HG02973 (cell line): ENCODE measurements at regions not wholly inside any gene's neighbourhood (a gene's known extent, or its start where the extent isn't known, plus 50 kb on each side); places are given as distances from the start of the nearest gene placed in this dataset.
"Not testable (repeated sequence)": the region's sequence is repeated elsewhere in the genome, so short reads cannot be mapped to it uniquely, and the experiment has no call there.

Source experiments
- ATAC-seq: cut with Tn5 transposase; IDR thresholded peaks from one replicate; pipeline ENCODE4 v1.9.1; 2021; ENCODE audit warnings: moderate library complexity; ENCODE audit not compliant: unreplicated experiment

GRCh38 chr21:35449846-35450245, 400.7 kb upstream of the RUNX1 start:
- no peak for ATAC-seq

- no peak for ATAC-seq
Measured at GRCh38 chr21:35448876-35449599, 399.9 kb upstream of the RUNX1 start.

- ATAC-seq = no peak
Measured at GRCh38 chr21:35444391-35444790, 395.3 kb upstream of the RUNX1 start.

- no peak for ATAC-seq
Measured at GRCh38 chr21:35441868-35442582, 392.9 kb upstream of the RUNX1 start.

- no peak for ATAC-seq
Measured at GRCh38 chr21:35438643-35439404, 389.7 kb upstream of the RUNX1 start.

- no peak for ATAC-seq
Measured at GRCh38 chr21:35437941-35438340, 388.8 kb upstream of the RUNX1 start.

GRCh38 chr21:35436899-35437298, 387.8 kb upstream of the RUNX1 start:
- no peak for ATAC-seq

GRCh38 chr21:35432601-35433000, 383.5 kb upstream of the RUNX1 start:
- ATAC-seq = not testable (repeated sequence)

GRCh38 chr21:35430260-35430659, 381.2 kb upstream of the RUNX1 start:
- ATAC-seq = no peak

GRCh38 chr21:35428937-35429336, 379.8 kb upstream of the RUNX1 start:
- no peak for ATAC-seq

- ATAC-seq = no peak
Measured at GRCh38 chr21:35428489-35428888, 379.4 kb upstream of the RUNX1 start.

- ATAC-seq = no peak
Measured at GRCh38 chr21:35428001-35428320, 378.9 kb upstream of the RUNX1 start.

GRCh38 chr21:35427320-35428000, 378.4 kb upstream of the RUNX1 start:
- ATAC-seq = no peak

GRCh38 chr21:35426897-35427296, 377.8 kb upstream of the RUNX1 start:
- no peak for ATAC-seq

- ATAC-seq = no peak
Measured at GRCh38 chr21:35426469-35426868, 377.4 kb upstream of the RUNX1 start.

- no peak for ATAC-seq
Measured at GRCh38 chr21:35424122-35424521, 375.0 kb upstream of the RUNX1 start.

- ATAC-seq = no peak
Measured at GRCh38 chr21:35423709-35424108, 374.6 kb upstream of the RUNX1 start.

GRCh38 chr21:35422011-35422410, 372.9 kb upstream of the RUNX1 start:
- no peak for ATAC-seq

GRCh38 chr21:35421221-35421620, 372.1 kb upstream of the RUNX1 start:
- no peak for ATAC-seq

- no peak for ATAC-seq
Measured at GRCh38 chr21:35420656-35421055, 371.6 kb upstream of the RUNX1 start.

- no peak for ATAC-seq
Measured at GRCh38 chr21:35417762-35418161, 368.7 kb upstream of the RUNX1 start.
